ENCODE measurements at regions not wholly inside any gene's neighbourhood (a gene's known extent, or its start where the extent isn't known, plus 50 kb on each side); places are given as distances from the start of the nearest gene placed in this dataset.

DNA sequence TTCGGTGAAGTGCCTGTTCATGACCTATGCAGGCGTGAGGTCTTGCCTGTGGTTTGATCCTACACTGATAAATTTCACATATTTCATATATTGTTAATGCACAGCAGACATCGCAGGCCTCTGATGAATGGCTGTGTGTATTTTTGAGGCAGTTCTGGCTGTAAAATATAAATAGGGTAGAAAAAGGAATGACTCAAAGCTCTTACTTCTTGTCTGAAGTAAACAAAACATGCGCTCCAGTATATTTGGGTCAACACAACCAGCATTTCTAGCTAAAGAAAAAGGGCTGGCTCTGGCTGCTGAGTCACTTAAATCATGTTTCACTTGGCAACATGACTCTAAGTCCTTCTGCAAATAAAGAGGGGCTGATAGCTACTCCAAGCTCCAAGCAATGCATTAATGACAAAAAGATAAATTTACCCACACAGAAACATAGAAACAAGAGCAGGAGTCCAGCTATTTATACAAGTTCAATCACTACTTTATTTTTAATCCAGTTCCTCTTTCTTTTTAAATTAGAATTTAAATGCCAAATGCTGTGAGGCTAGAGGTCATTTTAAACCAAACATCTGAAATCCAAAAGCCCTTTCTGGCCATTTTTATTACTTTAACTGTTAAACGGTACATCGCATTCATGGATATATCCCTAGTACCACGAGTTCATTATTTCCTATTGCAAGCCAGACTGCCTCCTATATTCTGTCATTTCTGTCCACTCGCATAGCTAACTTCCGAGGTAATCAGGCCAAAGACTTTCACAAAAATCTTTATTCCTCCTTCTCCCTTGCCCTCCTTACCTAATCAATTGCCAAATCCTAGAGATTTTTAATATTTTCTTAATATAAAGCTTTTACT is 54.3 kb upstream of the TMCC3 start:
- Histone ChIP-seq H3K27ac (ENCODE audit: low read depth in 2 of 2, low read length in 1 of 2) (no peak overlapping the region), H3K27me3 (ENCODE audit: control insufficient read depth in 1 of 2, insufficient read depth in 2 of 2, low read length in 2 of 2) (no peaks in the 10 kb centered on the region), H3K36me3 (ENCODE audit: control insufficient read depth in 2 of 2, insufficient read depth in 2 of 2, low read length in 1 of 2) (no peaks in the 10 kb centered on the region), H3K4me1 (ENCODE audit: control insufficient read depth in 2 of 2, insufficient read depth in 2 of 2, low read length in 1 of 2) (no peaks in the 10 kb centered on the region), H3K9me3 (ENCODE audit: control insufficient read depth in 2 of 2, insufficient read depth in 1 of 2, low read depth in 1 of 2, low read length in 1 of 2) (no peaks in the 10 kb centered on the region), H3K4me3 (ENCODE audit: low read depth in 1 of 2, low read length in 2 of 2) (no peak overlapping the region)
- 51 to 53% methylated on average over 9 of the region's 9 CpGs for WGBS, 2 donors

DNA sequence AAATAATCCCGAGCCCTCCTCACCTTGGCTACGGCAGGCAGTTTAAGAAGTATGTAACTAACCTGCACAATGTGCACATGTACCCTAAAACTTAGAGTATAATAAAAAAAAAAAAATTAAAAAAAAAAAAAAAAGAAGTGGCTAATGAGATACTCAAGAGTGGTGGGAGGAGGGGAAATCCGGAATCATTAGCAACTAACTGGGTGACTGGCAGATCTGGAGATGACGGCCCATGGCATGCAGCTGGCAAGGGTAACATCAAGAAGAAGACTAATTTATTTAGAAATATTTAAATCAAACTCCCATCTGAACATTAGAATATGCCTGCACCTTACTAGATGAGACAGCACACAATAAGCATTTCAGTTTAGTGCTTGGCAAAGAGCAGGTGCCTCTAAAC is 52.3 kb upstream of the TMCC3 start:
- Histone ChIP-seq H3K27ac (ENCODE audit: low read depth in 2 of 2, low read length in 1 of 2) (no peak overlapping the region), H3K4me3 (ENCODE audit: low read depth in 1 of 2, low read length in 2 of 2) (no peak overlapping the region), H3K4me1 (ENCODE audit: control insufficient read depth in 2 of 2, insufficient read depth in 2 of 2, low read length in 1 of 2) (peaks cover 0 to 2% of the 10 kb centered on the region in 2 donors), H3K9me3 (ENCODE audit: control insufficient read depth in 2 of 2, insufficient read depth in 1 of 2, low read depth in 1 of 2, low read length in 1 of 2) (no peaks in the 10 kb centered on the region), H3K27me3 (ENCODE audit: control insufficient read depth in 1 of 2, insufficient read depth in 2 of 2, low read length in 2 of 2) (no peaks in the 10 kb centered on the region), H3K36me3 (ENCODE audit: control insufficient read depth in 2 of 2, insufficient read depth in 2 of 2, low read length in 1 of 2) (no peaks in the 10 kb centered on the region)
- 95% methylated on average over 4 of the region's 4 CpGs for WGBS, 2 donors

DNA sequence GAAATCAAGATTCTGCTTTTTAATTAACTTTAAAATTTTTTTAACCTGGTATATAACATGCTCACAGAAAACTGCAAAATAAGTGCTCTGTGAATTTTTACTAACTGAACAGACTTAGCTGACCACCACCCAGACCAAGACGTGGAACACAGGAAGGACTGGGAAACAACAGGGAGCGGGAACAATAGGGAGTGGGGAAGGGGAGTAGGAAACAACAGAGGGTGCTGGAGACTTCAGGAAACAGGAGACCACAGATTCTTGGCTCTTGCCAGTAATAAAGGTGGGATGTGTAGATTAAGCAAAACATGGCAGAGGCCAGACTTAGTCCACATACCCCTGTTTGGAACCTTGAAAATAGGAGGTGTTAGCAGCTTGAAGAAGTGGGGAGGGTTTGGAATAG is 51.4 kb upstream of the TMCC3 start:
- H3K27ac ChIP-seq (ENCODE audit: low read depth in 2 of 2, low read length in 1 of 2), result no peak overlapping the region
- peaks cover 0 to 2% of the 10 kb centered on the region in 2 donors for H3K4me1 ChIP-seq (ENCODE audit: control insufficient read depth in 2 of 2, insufficient read depth in 2 of 2, low read length in 1 of 2)
- H3K4me3 ChIP-seq (ENCODE audit: low read depth in 1 of 2, low read length in 2 of 2), result no peak overlapping the region
- H3K9me3 ChIP-seq (ENCODE audit: control insufficient read depth in 2 of 2, insufficient read depth in 1 of 2, low read depth in 1 of 2, low read length in 1 of 2), result no peaks in the 10 kb centered on the region
- H3K27me3 ChIP-seq (ENCODE audit: control insufficient read depth in 1 of 2, insufficient read depth in 2 of 2, low read length in 2 of 2), result no peaks in the 10 kb centered on the region
- WGBS, 2 donors, result 83 to 85% methylated on average over 2 of the region's 2 CpGs
- no peaks in the 10 kb centered on the region for H3K36me3 ChIP-seq (ENCODE audit: control insufficient read depth in 2 of 2, insufficient read depth in 2 of 2, low read length in 1 of 2)

DNA sequence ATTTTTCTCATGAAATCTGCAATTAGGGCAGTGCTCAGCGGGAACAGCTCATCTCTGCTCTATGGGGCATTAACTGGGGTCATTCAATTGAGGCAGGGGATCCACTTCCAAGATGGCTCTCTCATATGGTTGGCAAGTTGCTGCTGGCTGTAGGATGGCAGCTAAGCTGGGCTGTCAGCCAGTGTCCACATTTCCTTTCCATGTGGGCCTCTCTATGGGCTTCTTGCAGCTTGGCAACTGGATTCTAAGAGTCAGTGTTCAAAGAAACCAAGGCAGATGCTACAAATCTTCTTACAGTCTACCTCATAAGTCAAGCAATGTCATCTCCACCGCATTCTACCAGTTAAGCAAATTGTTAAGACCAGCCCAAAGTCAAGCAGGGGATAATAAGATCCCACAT is 50.3 kb upstream of the TMCC3 start:
- Histone ChIP-seq H3K4me1 (ENCODE audit: control insufficient read depth in 2 of 2, insufficient read depth in 2 of 2, low read length in 1 of 2) (peaks cover 0 to 6% of the 10 kb centered on the region in 2 donors), H3K27me3 (ENCODE audit: control insufficient read depth in 1 of 2, insufficient read depth in 2 of 2, low read length in 2 of 2) (no peaks in the 10 kb centered on the region), H3K36me3 (ENCODE audit: control insufficient read depth in 2 of 2, insufficient read depth in 2 of 2, low read length in 1 of 2) (no peaks in the 10 kb centered on the region), H3K9me3 (ENCODE audit: control insufficient read depth in 2 of 2, insufficient read depth in 1 of 2, low read depth in 1 of 2, low read length in 1 of 2) (no peaks in the 10 kb centered on the region), H3K4me3 (ENCODE audit: low read depth in 1 of 2, low read length in 2 of 2) (no peak overlapping the region), H3K27ac (ENCODE audit: low read depth in 2 of 2, low read length in 1 of 2) (no peak overlapping the region)
- 69 to 94% methylated on average over 2 of the region's 2 CpGs for WGBS, 2 donors
